ENCODE measurements at regions not wholly inside any gene's neighbourhood (a gene's known extent, or its start where the extent isn't known, plus 50 kb on each side); places are given as distances from the start of the nearest gene placed in this dataset.

DNA sequence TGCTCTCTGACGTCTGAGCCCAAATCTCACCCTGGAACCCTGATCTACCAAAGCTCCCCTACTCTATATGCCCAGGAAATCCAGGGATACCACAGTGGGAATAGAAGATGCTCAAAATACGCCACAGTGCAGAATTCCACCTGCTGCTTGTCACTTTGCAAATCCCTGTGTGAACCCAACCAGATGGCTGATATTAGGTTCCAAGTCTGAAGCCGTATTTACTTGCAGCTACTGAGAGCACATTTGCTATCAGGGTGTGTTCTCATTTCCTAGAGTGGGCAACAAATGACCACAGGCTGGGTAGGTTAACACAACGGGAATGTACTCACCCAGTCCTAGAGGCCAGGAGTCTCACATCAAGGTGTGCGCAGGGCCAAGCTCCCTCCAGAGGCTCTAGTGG lies 126.8 kb downstream of the MXRA5 start:
- TF ChIP-seq, protein P1, sequence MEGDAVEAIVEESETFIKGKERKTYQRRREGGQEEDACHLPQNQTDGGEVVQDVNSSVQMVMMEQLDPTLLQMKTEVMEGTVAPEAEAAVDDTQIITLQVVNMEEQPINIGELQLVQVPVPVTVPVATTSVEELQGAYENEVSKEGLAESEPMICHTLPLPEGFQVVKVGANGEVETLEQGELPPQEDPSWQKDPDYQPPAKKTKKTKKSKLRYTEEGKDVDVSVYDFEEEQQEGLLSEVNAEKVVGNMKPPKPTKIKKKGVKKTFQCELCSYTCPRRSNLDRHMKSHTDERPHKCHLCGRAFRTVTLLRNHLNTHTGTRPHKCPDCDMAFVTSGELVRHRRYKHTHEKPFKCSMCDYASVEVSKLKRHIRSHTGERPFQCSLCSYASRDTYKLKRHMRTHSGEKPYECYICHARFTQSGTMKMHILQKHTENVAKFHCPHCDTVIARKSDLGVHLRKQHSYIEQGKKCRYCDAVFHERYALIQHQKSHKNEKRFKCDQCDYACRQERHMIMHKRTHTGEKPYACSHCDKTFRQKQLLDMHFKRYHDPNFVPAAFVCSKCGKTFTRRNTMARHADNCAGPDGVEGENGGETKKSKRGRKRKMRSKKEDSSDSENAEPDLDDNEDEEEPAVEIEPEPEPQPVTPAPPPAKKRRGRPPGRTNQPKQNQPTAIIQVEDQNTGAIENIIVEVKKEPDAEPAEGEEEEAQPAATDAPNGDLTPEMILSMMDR (IDR thresholded peaks at IDR 0.05 in 8 of 11, conservative IDR thresholded peaks at IDR 0.05 in 3 of 11) = no peak
- TF ChIP-seq POLR2A (IDR thresholded peaks at IDR 0.05) (no peak), POLR2AphosphoS5 (IDR thresholded peaks at IDR 0.05) (no peak)

Measured in spleen (tissue), 7 donors.